MCF 10A (cell line): ENCODE measurements at regions not wholly inside any gene's neighbourhood (a gene's known extent, or its start where the extent isn't known, plus 50 kb on each side); places are given as distances from the start of the nearest gene placed in this dataset.

Source experiments
- BruUV-seq: library from RNA; stranded (reverse); fragments of 400-500 nt; replicated peaks from 2 replicates; lab custom pipeline; 2021; lab: Mats Ljungman, UMichigan
- CTCF ChIA-PET: fragments of 300-600 bp; sonication (Branson Sonifier 250); formaldehyde crosslinking; extraction: SDS; loops from one replicate; lab custom pipeline; 2021; ENCODE audit warnings: antibody characterized with exemption, inconsistent platforms; lab: Yijun Ruan, JAX
- POLR2A ChIA-PET: fragments of 300-600, 350-650 bp; sonication (Branson Sonifier 250); formaldehyde crosslinking; extraction: SDS; loops from one replicate; lab custom pipeline; 2020; ENCODE audit warnings: antibody characterized with exemption, inconsistent platforms; lab: Yijun Ruan, JAX
- DNase-seq: peaks from one replicate; pipeline ENCODE4 v3.0.0-alpha.2; 2018; ENCODE audit not compliant: unreplicated experiment
- H3K27ac Mint-ChIP-seq: one replicate; pipeline ENCODE4 v1.8.0; 2022; ENCODE audit warnings: mild to moderate bottlenecking, low read depth, mixed read lengths; ENCODE audit not compliant: unreplicated experiment
- H3K27me3 Mint-ChIP-seq: one replicate; pipeline ENCODE4 v1.8.0; 2022; ENCODE audit warnings: mixed read lengths; ENCODE audit not compliant: insufficient read depth, unreplicated experiment
- H3K36me3 Mint-ChIP-seq: one replicate; pipeline ENCODE4 v1.8.0; 2022; ENCODE audit warnings: mild to moderate bottlenecking, moderate library complexity, mixed read lengths; ENCODE audit not compliant: insufficient read depth, unreplicated experiment
- H3K4me1 Mint-ChIP-seq: one replicate; pipeline ENCODE4 v1.8.0; 2022; ENCODE audit warnings: mixed read lengths; ENCODE audit not compliant: insufficient read depth, unreplicated experiment
- H3K4me3 Mint-ChIP-seq: one replicate; pipeline ENCODE4 v1.8.0; 2022; ENCODE audit warnings: mild to moderate bottlenecking, moderate library complexity, mixed read lengths; ENCODE audit not compliant: unreplicated experiment
- H3K9me3 Mint-ChIP-seq: one replicate; pipeline ENCODE4 v1.8.0; 2022; ENCODE audit warnings: mixed read lengths; ENCODE audit not compliant: unreplicated experiment
- CTCF ChIP-seq: fragments of 200-600 bp; IDR thresholded peaks from one replicate; pipeline ENCODE4 v1.8.0; 2022; ENCODE audit warnings: antibody characterized with exemption, mild to moderate bottlenecking; ENCODE audit not compliant: unreplicated experiment
- intact Hi-C: fragments of 100-400 bp; cut with micrococcal nuclease; formaldehyde crosslinking; loops from 2 replicates; pipeline ENCODE4 v1.14.1; 2022

GRCh38 chr6:92023410-92023966 lies 1395.9 kb downstream of the EPHA7 start:
- no peak for TF ChIP-seq CTCF
- no TSS peak for BruUV-seq
- POLR2A ChIA-PET, result no interaction called here
- DNase-seq, result no peak
- CTCF ChIA-PET, result no interaction called here
- Mint-ChIP-seq H3K4me3 (no peak overlapping the region), H3K9me3 (no peaks in the 10 kb centered on the region), H3K4me1 (no peaks in the 10 kb centered on the region), H3K27ac (no peak overlapping the region), H3K27me3 (peaks cover 9% of the 10 kb centered on the region), H3K36me3 (no peaks in the 10 kb centered on the region)
- intact Hi-C loops, result no loop called here

GRCh38 chr6:92011681-92012245 lies 1407.6 kb downstream of the EPHA7 start:
- H3K4me1 Mint-ChIP-seq, result no peaks in the 10 kb centered on the region
- ChIA-PET POLR2A (no interaction called here), CTCF (no interaction called here)
- no peak overlapping the region for H3K27ac Mint-ChIP-seq
- no peaks in the 10 kb centered on the region for H3K36me3 Mint-ChIP-seq
- intact Hi-C loops, result no loop called here
- DNase-seq, result no peak
- no TSS peak for BruUV-seq
- no peak overlapping the region for H3K4me3 Mint-ChIP-seq
- peaks cover 10% of the 10 kb centered on the region for H3K27me3 Mint-ChIP-seq
- no peak for TF ChIP-seq CTCF
- H3K9me3 Mint-ChIP-seq, result no peaks in the 10 kb centered on the region

- Mint-ChIP-seq H3K27ac (no peak overlapping the region), H3K4me1 (no peaks in the 10 kb centered on the region), H3K36me3 (no peaks in the 10 kb centered on the region), H3K4me3 (no peak overlapping the region), H3K27me3 (no peaks in the 10 kb centered on the region), H3K9me3 (no peaks in the 10 kb centered on the region)
- no peak for TF ChIP-seq CTCF
- ChIA-PET CTCF (no interaction called here), POLR2A (no interaction called here)
- DNase-seq, result no peak
- intact Hi-C loops, result no loop called here
- no TSS peak for BruUV-seq
Measured at GRCh38 chr6:92008757-92009502, 1410.4 kb downstream of the EPHA7 start.

- H3K27ac Mint-ChIP-seq, result no peak overlapping the region
- H3K9me3 Mint-ChIP-seq, result no peaks in the 10 kb centered on the region
- no TSS peak for BruUV-seq
- ChIA-PET CTCF (no interaction called here), POLR2A (no interaction called here)
- intact Hi-C loops, result no loop called here
- no peaks in the 10 kb centered on the region for H3K4me1 Mint-ChIP-seq
- no peak for TF ChIP-seq CTCF
- H3K36me3 Mint-ChIP-seq, result no peaks in the 10 kb centered on the region
- H3K27me3 Mint-ChIP-seq, result no peaks in the 10 kb centered on the region
- H3K4me3 Mint-ChIP-seq, result no peak overlapping the region
- no peak for DNase-seq
Measured at GRCh38 chr6:92000112-92000511, 1413.2 kb upstream of the MAP3K7 start.
